Panc1 (cell line): ENCODE measurements at regions not wholly inside any gene's neighbourhood (a gene's known extent, or its start where the extent isn't known, plus 50 kb on each side); places are given as distances from the start of the nearest gene placed in this dataset.
A peak's percentile ranks its signal among the peaks of the same experiment; 100 is the strongest.

ENCODE experiments used
- ATAC-seq: fragments of 200-7000 bp; cut with Tn5 transposase; 2 replicates; pipeline ENCODE4 v1.9.1; 2020; ENCODE audit warnings: mild to moderate bottlenecking, moderate library complexity
- BruUV-seq: library from RNA; stranded (reverse); fragments of 400-500 nt; replicated peaks from 2 replicates; lab custom pipeline; 2021; lab: Mats Ljungman, UMichigan
- CTCF ChIA-PET: fragments of 300-600 bp; sonication (Branson Sonifier 250); formaldehyde crosslinking; loops from one replicate; lab custom pipeline; 2022; ENCODE audit warnings: antibody characterized with exemption; lab: Charles Lee
- POLR2A ChIA-PET: fragments of 300-600 bp; sonication (Branson Sonifier 250); formaldehyde crosslinking; loops from one replicate; lab custom pipeline; 2022; ENCODE audit warnings: antibody characterized with exemption; lab: Charles Lee
- DNase-seq: peaks from one replicate; pipeline ENCODE4 v3.0.0-alpha.2; 2010; ENCODE audit warnings: low read depth, low spot score
- H3K27ac ChIP-seq: 2 replicates; pipeline ENCODE4 v1.5.1; 2011; ENCODE audit warnings: mild to moderate bottlenecking, low read length, inconsistent platforms
- H3K27me3 ChIP-seq: fragments of 200-500 bp; sonication (Bioruptor generic); 2 replicates; pipeline ENCODE4 v1.6.0; 2014; ENCODE audit warnings: low read length, inconsistent platforms; ENCODE audit not compliant: control insufficient read depth, insufficient read depth
- H3K36me3 ChIP-seq: fragments of 200-500 bp; sonication (Bioruptor generic); 2 replicates; pipeline ENCODE4 v1.5.1; 2014; ENCODE audit warnings: inconsistent platforms, mild to moderate bottlenecking, low read length, moderate library complexity; ENCODE audit not compliant: control insufficient read depth, insufficient read depth
- H3K4me1 ChIP-seq: 2 replicates; pipeline ENCODE4 v1.5.1; 2011; ENCODE audit warnings: inconsistent platforms, mild to moderate bottlenecking, low read length, moderate library complexity; ENCODE audit not compliant: control insufficient read depth, insufficient read depth
- H3K4me3 ChIP-seq, 2 experiments: 2 replicates each; pipeline ENCODE4 v1.5.1; 2011 to 2012; ENCODE audit warnings: low read depth in 2 of 2, low read length in 2 of 2, mild to moderate bottlenecking in 2 of 2, inconsistent platforms in 1 of 2, moderate library complexity in 1 of 2
- H3K9me3 ChIP-seq: fragments of 200-500 bp; sonication (Bioruptor generic); 2 replicates; pipeline ENCODE4 v1.5.1; 2014; ENCODE audit warnings: low read depth, mild to moderate bottlenecking, inconsistent platforms, low read length, moderate library complexity; ENCODE audit not compliant: control insufficient read depth, insufficient read depth
- CTCF ChIP-seq: fragments of 450-650 bp; IDR thresholded peaks from 2 replicates; pipeline ENCODE4 v1.5.1; 2017; ENCODE audit warnings: mild to moderate bottlenecking
- POLR2AphosphoS5 ChIP-seq: IDR thresholded peaks from 2 replicates; pipeline ENCODE4 v1.6.1; 2012; ENCODE audit warnings: mild to moderate bottlenecking, low read depth, low read length, moderate library complexity
- REST ChIP-seq, 2 experiments: IDR thresholded peaks; 2 replicates each; pipeline ENCODE4 v1.6.1; 2011 to 2012; ENCODE audit warnings: low read depth in 2 of 2, control low read depth in 1 of 2, low read length in 1 of 2, mild to moderate bottlenecking in 1 of 2, moderate library complexity in 1 of 2; ENCODE audit not compliant: insufficient read depth in 1 of 2
- SIN3A ChIP-seq: IDR thresholded peaks from 2 replicates; pipeline ENCODE4 v1.6.1; 2012; ENCODE audit warnings: low read depth, mild to moderate bottlenecking, low read length, moderate library complexity, borderline replicate concordance; ENCODE audit not compliant: insufficient read depth
- TCF7L2 ChIP-seq: IDR thresholded peaks from 2 replicates; pipeline ENCODE4 v1.6.1; 2011; ENCODE audit warnings: mild to moderate bottlenecking, low read depth, low read length, inconsistent platforms
- in situ Hi-C: cut with HindIII; loops from 2 replicates; pipeline ENCODE4 v1.10.0; 2016; ENCODE audit warnings: low sequenced_read_pairs, low pct_unique_long_range_greater_than_20kb
- intact Hi-C: fragments of 100-400 bp; cut with micrococcal nuclease; formaldehyde crosslinking; loops from one replicate; pipeline ENCODE4 v1.10.0; 2022; ENCODE audit not compliant: unreplicated experiment

GRCh38 chr10:10677479-10677878 lies 340.2 kb upstream of the CELF2 start:
- POLR2A ChIA-PET, result no interaction called here
- ATAC-seq (no peak), DNase-seq (peak; percentile 13)
- Histone ChIP-seq H3K4me1 (no peaks in the 10 kb centered on the region), H3K4me3 (no peak overlapping the region), H3K27ac (no peak overlapping the region), H3K36me3 (no peaks in the 10 kb centered on the region), H3K9me3 (no peaks in the 10 kb centered on the region), H3K27me3 (no peaks in the 10 kb centered on the region)
- peak; percentile 17 for TF ChIP-seq CTCF
- no peak for TF ChIP-seq TCF7L2
- TF ChIP-seq POLR2AphosphoS5, result no peak
- no TSS peak for BruUV-seq
- CTCF ChIA-PET, result no interaction called here
- in situ Hi-C loops (no loop called here), intact Hi-C loops (no loop called here)

GRCh38 chr10:10680496-10680895 lies 337.2 kb upstream of the CELF2 start:
- H3K9me3 ChIP-seq, result no peaks in the 10 kb centered on the region
- in situ Hi-C loops (no loop called here), intact Hi-C loops (no loop called here)
- TF ChIP-seq TCF7L2, result no peak
- no peak for TF ChIP-seq SIN3A
- no peak for TF ChIP-seq POLR2AphosphoS5
- no peak for TF ChIP-seq CTCF
- TF ChIP-seq REST (IDR thresholded peaks at IDR 0.05; ENCODE audit: insufficient read depth in 1 of 2, low read depth in 2 of 2, low read length in 1 of 2), result no peak
- DNase-seq (no peak), ATAC-seq (no peak)
- POLR2A ChIA-PET, result no interaction called here
- CTCF ChIA-PET, result no interaction called here
- BruUV-seq, result no TSS peak
- H3K36me3 ChIP-seq, result no peaks in the 10 kb centered on the region
- no peak overlapping the region for H3K27ac ChIP-seq
- no peaks in the 10 kb centered on the region for H3K27me3 ChIP-seq
- no peak overlapping the region for H3K4me3 ChIP-seq
- H3K4me1 ChIP-seq, result no peaks in the 10 kb centered on the region
